HEK293 (cell line): ENCODE measurements at regions not wholly inside any gene's neighbourhood (a gene's known extent, or its start where the extent isn't known, plus 50 kb on each side); places are given as distances from the start of the nearest gene placed in this dataset.

ENCODE experiments used
- BCL6B ChIP-seq: fragments of 450-650 bp; formaldehyde crosslinking; IDR thresholded peaks from 2 replicates; pipeline ENCODE4 v1.5.1; 2017; ENCODE audit warnings: missing biosample characterization, missing genetic modification characterization
- CTCF ChIP-seq: fragments of 450-650 bp; formaldehyde crosslinking; IDR thresholded peaks from 2 replicates; pipeline ENCODE4 v1.5.1; 2016; ENCODE audit warnings: missing biosample characterization, missing genetic modification characterization
- REPIN1 ChIP-seq: fragments of 450-650 bp; formaldehyde crosslinking; IDR thresholded peaks from 2 replicates; pipeline ENCODE4 v1.5.1; 2017; ENCODE audit warnings: missing biosample characterization, missing genetic modification characterization, low read depth
- REST ChIP-seq: fragments of 450-650 bp; formaldehyde crosslinking; IDR thresholded peaks from 2 replicates; pipeline ENCODE4 v1.5.1; 2016; ENCODE audit warnings: missing biosample characterization, missing genetic modification characterization
- ZNF121 ChIP-seq: fragments of 450-650 bp; formaldehyde crosslinking; IDR thresholded peaks from 2 replicates; pipeline ENCODE4 v1.5.1; 2016; ENCODE audit warnings: missing biosample characterization, missing genetic modification characterization
- ZNF280C ChIP-seq: fragments of 450-650 bp; formaldehyde crosslinking; IDR thresholded peaks from 2 replicates; pipeline ENCODE4 v1.5.1; 2016; ENCODE audit warnings: missing biosample characterization, missing genetic modification characterization
- ZNF292 ChIP-seq: fragments of 450-650 bp; formaldehyde crosslinking; IDR thresholded peaks from 2 replicates; pipeline ENCODE4 v1.5.1; 2016; ENCODE audit warnings: low read depth, missing biosample characterization, missing genetic modification characterization, borderline replicate concordance
- ZNF302 ChIP-seq: fragments of 450-650 bp; formaldehyde crosslinking; IDR thresholded peaks from 2 replicates; pipeline ENCODE4 v1.5.1; 2016; ENCODE audit warnings: missing biosample characterization, missing genetic modification characterization, low read depth
- ZNF558 ChIP-seq: fragments of 450-650 bp; formaldehyde crosslinking; IDR thresholded peaks from 2 replicates; pipeline ENCODE4 v1.5.1; 2016; ENCODE audit warnings: missing biosample characterization, missing genetic modification characterization

GRCh38 chr2:241974096-241974495 lies 104.6 kb downstream of the RTP5 start:
- no peak for TF ChIP-seq ZNF558 (tag by site-specific recombination)
- TF ChIP-seq ZNF302, result no peak
- no peak for TF ChIP-seq ZNF292
- no peak for TF ChIP-seq ZNF280C
- no peak for TF ChIP-seq CTCF (tag by site-specific recombination)
- TF ChIP-seq ZNF121 (tag by site-specific recombination), result no peak
- TF ChIP-seq REST (tag by site-specific recombination), result no peak
- no peak for TF ChIP-seq BCL6B
- TF ChIP-seq REPIN1 (tag by site-specific recombination), result no peak
